ENCODE measurements at regions not wholly inside any gene's neighbourhood (a gene's known extent, or its start where the extent isn't known, plus 50 kb on each side); places are given as distances from the start of the nearest gene placed in this dataset.

GRCh38 chr10:36581237-36581636 is 544.2 kb upstream of the ANKRD30A start:
- H3K14ac ChIP-seq (ENCODE audit: insufficient read length), result no peak overlapping the region

More at GRCh38 chr10:36581237-36581636, 544.2 kb upstream of the ANKRD30A start:
- H3K18ac ChIP-seq (ENCODE audit: extremely low read depth, low read length), result no peak overlapping the region
- ChIA-PET CTCF (ENCODE audit: partially characterized antibody) (no interaction called here), POLR2A (ENCODE audit: partially characterized antibody) (no interaction called here)
- H2BK15ac ChIP-seq (ENCODE audit: low read length), result no peak overlapping the region
- no peak overlapping the region for H2AFZ ChIP-seq (ENCODE audit: low read length)
- H4K20me1 ChIP-seq (replicated peaks in 1 of 2; ENCODE audit: control insufficient read depth in 1 of 2, insufficient read depth in 2 of 2, low read length in 2 of 2), result no peaks in the 10 kb centered on the region
- H3K23me2 ChIP-seq (ENCODE audit: low read depth, low read length), result no peaks in the 10 kb centered on the region
- no peak overlapping the region for H3K4me2 ChIP-seq (ENCODE audit: insufficient read depth in 1 of 2, low read depth in 2 of 2, low read length in 2 of 2)
- H3K36me3 ChIP-seq (ENCODE audit: control insufficient read depth in 2 of 4, insufficient read depth in 4 of 4, low read length in 3 of 4), result no peaks in the 10 kb centered on the region
- H2BK120ac ChIP-seq (replicated peaks; ENCODE audit: low read depth, low read length), result no peak overlapping the region
- no peak overlapping the region for H4K8ac ChIP-seq (ENCODE audit: extremely low read depth, insufficient read depth, low read length)
- WGBS, 2 experiments (ENCODE audit: extremely low coverage in 1 of 2, insufficient coverage in 1 of 2, insufficient read length in 1 of 2, insufficient replicate concordance in 2 of 2, low coverage in 1 of 2, low lambda C conversion rate in 2 of 2, missing lambda C conversion rate in 1 of 2), result 93% methylated on average over 2 of the region's 2 CpGs; no CpG with 5 or more reads in 1 of the 2 experiments
- H3K23ac ChIP-seq (ENCODE audit: insufficient read length), result no peak overlapping the region
- no peak overlapping the region for H2BK5ac ChIP-seq (ENCODE audit: low read depth, low read length)
- H3K79me2 ChIP-seq (ENCODE audit: control insufficient read depth in 1 of 2, insufficient read depth in 2 of 2, low read length in 2 of 2), result no peaks in the 10 kb centered on the region
- no peak overlapping the region for H2BK20ac ChIP-seq (ENCODE audit: low read length)
- no peak overlapping the region for H2AK5ac ChIP-seq (ENCODE audit: low read depth, low read length)
- H3K27me3 ChIP-seq (replicated peaks in 1 of 4; ENCODE audit: control insufficient read depth in 3 of 4, extremely low read depth in 1 of 4, insufficient read depth in 3 of 4, low read length in 3 of 4), result no peaks in the 10 kb centered on the region
- no peaks in the 10 kb centered on the region for H3K79me1 ChIP-seq (ENCODE audit: low read depth, low read length)
- no peak overlapping the region for H4K91ac ChIP-seq (replicated peaks; ENCODE audit: insufficient read length, low read length)
- H3K4me1 ChIP-seq (replicated peaks in 1 of 4; ENCODE audit: control insufficient read depth in 3 of 4, insufficient read depth in 4 of 4, low read length in 3 of 4), result no peaks in the 10 kb centered on the region
- DNase-seq (ENCODE audit: low read depth in 1 of 2, low spot score in 2 of 2) (no peak), FAIRE-seq (no peak)
- H3K9me3 ChIP-seq (ENCODE audit: insufficient read depth in 2 of 2, low read depth in 1 of 2, low read length in 1 of 2), result no peaks in the 10 kb centered on the region
- no peak overlapping the region for H3K4me3 ChIP-seq (ENCODE audit: extremely low read depth in 1 of 4, insufficient read depth in 2 of 4, low read depth in 3 of 4, low read length in 4 of 4)
- H3K56ac ChIP-seq (replicated peaks; ENCODE audit: insufficient read length, low read depth, low read length), result no peak overlapping the region
- no peak overlapping the region for H4K5ac ChIP-seq (ENCODE audit: insufficient read length, low read depth, low read length)
- no peak overlapping the region for H2BK12ac ChIP-seq (ENCODE audit: low read depth, low read length)
- no peak overlapping the region for H3K9ac ChIP-seq (replicated peaks in 1 of 4; ENCODE audit: extremely low read depth in 1 of 4, low read depth in 3 of 4, low read length in 3 of 4)
- no peak overlapping the region for H3K27ac ChIP-seq (ENCODE audit: low read depth, low read length)
- no peak overlapping the region for H3K4ac ChIP-seq (replicated peaks; ENCODE audit: insufficient read length, low read depth, low read length)
- TF ChIP-seq CHD2 (IDR thresholded peaks at IDR 0.05; ENCODE audit: low read length), result no peak
- no peak for TF ChIP-seq TAF7 (optimal IDR thresholded peaks at IDR 0.05; ENCODE audit: borderline replicate concordance, low read depth, low read length)
- no peak for TF ChIP-seq GABPA (IDR thresholded peaks at IDR 0.05; ENCODE audit: borderline replicate concordance, insufficient read depth, low read length)
- no peak for TF ChIP-seq KDM5A (IDR thresholded peaks at IDR 0.05; ENCODE audit: low read length)
- TF ChIP-seq BACH1 (IDR thresholded peaks at IDR 0.05; ENCODE audit: low read length), result no peak
- no peak for TF ChIP-seq HDAC2 (IDR thresholded peaks at IDR 0.05; ENCODE audit: borderline replicate concordance in 1 of 2, low read depth in 2 of 2, low read length in 2 of 2)
- TF ChIP-seq TCF12 (IDR thresholded peaks at IDR 0.05; ENCODE audit: low read depth, low read length), result no peak
- TF ChIP-seq KDM1A (IDR thresholded peaks at IDR 0.05; ENCODE audit: borderline replicate concordance, low read length), result no peak
- TF ChIP-seq POLR2A (IDR thresholded peaks at IDR 0.05; ENCODE audit: control extremely low read depth in 1 of 2, low read depth in 2 of 2, low read length in 2 of 2), result no peak
- TF ChIP-seq ZNF274 (IDR thresholded peaks at IDR 0.05; ENCODE audit: borderline replicate concordance, extremely low read depth, low read length), result no peak
- TF ChIP-seq RNF2 (IDR thresholded peaks at IDR 0.05; ENCODE audit: borderline replicate concordance, low read depth, low read length, missing control alignments, poor library complexity, severe bottlenecking), result no peak
- TF ChIP-seq, protein P1, sequence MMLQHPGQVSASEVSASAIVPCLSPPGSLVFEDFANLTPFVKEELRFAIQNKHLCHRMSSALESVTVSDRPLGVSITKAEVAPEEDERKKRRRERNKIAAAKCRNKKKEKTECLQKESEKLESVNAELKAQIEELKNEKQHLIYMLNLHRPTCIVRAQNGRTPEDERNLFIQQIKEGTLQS (IDR thresholded peaks at IDR 0.05; ENCODE audit: insufficient read depth, low read depth, low read length), result no peak
- no peak for TF ChIP-seq EGR1 (IDR thresholded peaks at IDR 0.05; ENCODE audit: borderline replicate concordance, low read depth, low read length)
- TF ChIP-seq RBBP5 (IDR thresholded peaks at IDR 0.05; ENCODE audit: borderline replicate concordance, low read depth, low read length), result no peak
- no peak for TF ChIP-seq GTF2F1 (IDR thresholded peaks at IDR 0.05; ENCODE audit: borderline replicate concordance, low read depth, low read length)
